ENCODE measurements at regions not wholly inside any gene's neighbourhood (a gene's known extent, or its start where the extent isn't known, plus 50 kb on each side); places are given as distances from the start of the nearest gene placed in this dataset.

- WGBS, 3 donors = 71 to 72% (median 71%) methylated on average over 5 of the region's 5 CpGs
- H3K4me3 ChIP-seq = no peak overlapping the region
- TF ChIP-seq, protein P1, sequence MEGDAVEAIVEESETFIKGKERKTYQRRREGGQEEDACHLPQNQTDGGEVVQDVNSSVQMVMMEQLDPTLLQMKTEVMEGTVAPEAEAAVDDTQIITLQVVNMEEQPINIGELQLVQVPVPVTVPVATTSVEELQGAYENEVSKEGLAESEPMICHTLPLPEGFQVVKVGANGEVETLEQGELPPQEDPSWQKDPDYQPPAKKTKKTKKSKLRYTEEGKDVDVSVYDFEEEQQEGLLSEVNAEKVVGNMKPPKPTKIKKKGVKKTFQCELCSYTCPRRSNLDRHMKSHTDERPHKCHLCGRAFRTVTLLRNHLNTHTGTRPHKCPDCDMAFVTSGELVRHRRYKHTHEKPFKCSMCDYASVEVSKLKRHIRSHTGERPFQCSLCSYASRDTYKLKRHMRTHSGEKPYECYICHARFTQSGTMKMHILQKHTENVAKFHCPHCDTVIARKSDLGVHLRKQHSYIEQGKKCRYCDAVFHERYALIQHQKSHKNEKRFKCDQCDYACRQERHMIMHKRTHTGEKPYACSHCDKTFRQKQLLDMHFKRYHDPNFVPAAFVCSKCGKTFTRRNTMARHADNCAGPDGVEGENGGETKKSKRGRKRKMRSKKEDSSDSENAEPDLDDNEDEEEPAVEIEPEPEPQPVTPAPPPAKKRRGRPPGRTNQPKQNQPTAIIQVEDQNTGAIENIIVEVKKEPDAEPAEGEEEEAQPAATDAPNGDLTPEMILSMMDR (IDR thresholded peaks at IDR 0.05) = no peak
- no peak overlapping the region for H3K27ac ChIP-seq
- intact Hi-C loops (cut with DNase I) = no loop called here
- no peaks in the 10 kb centered on the region for H3K36me3 ChIP-seq (ENCODE audit: insufficient read depth in 1 of 2, low read depth in 1 of 2)
- no peak for DNase-seq
- no peaks in the 10 kb centered on the region for H3K4me1 ChIP-seq
- ATAC-seq = no peak
- H3K27me3 ChIP-seq (ENCODE audit: insufficient read depth in 3 of 3, low read length in 2 of 3) = no peaks in the 10 kb centered on the region
- no peaks in the 10 kb centered on the region for H3K9me3 ChIP-seq
Measured at GRCh38 chr14:25574628-25575325, 524.8 kb upstream of the STXBP6 start.

GRCh38 chr14:25570483-25570882 lies 520.5 kb upstream of the STXBP6 start:
- H3K9me3 ChIP-seq = no peaks in the 10 kb centered on the region
- intact Hi-C loops (cut with DNase I) = no loop called here
- no peaks in the 10 kb centered on the region for H3K27me3 ChIP-seq (ENCODE audit: insufficient read depth in 3 of 3, low read length in 2 of 3)
- TF ChIP-seq, protein P1 (IDR thresholded peaks at IDR 0.05) = no peak
- no peak overlapping the region for H3K27ac ChIP-seq
- WGBS, 3 donors = 64 to 78% (median 69%) methylated on average over 4 of the region's 4 CpGs
- H3K4me1 ChIP-seq = no peaks in the 10 kb centered on the region
- no peak for ATAC-seq
- no peaks in the 10 kb centered on the region for H3K36me3 ChIP-seq (ENCODE audit: insufficient read depth in 1 of 2, low read depth in 1 of 2)
- no peak overlapping the region for H3K4me3 ChIP-seq
- no peak for DNase-seq

DNA sequence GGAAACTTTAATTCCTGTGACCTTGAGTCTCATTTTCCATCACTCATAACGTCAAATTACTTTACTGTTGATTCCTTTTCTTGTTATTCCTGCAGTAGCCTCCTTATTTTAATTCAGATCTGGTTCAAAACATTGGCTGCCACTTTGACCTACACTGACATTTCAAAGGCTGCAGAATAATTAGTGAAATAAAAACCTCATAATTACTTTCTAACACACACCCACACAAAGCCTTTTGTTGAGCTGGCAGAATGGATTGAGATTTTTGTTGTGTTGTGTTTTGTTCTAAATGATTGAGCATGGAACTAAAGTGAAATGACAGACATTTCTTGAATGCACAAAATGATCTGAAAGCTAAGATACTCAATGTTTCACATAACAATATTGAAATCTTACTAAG lies 507.5 kb upstream of the STXBP6 start:
- Histone ChIP-seq H3K27ac (no peak overlapping the region), H3K27me3 (ENCODE audit: insufficient read depth in 3 of 3, low read length in 2 of 3) (no peaks in the 10 kb centered on the region), H3K36me3 (ENCODE audit: insufficient read depth in 1 of 2, low read depth in 1 of 2) (no peaks in the 10 kb centered on the region), H3K9me3 (no peaks in the 10 kb centered on the region), H3K4me1 (no peaks in the 10 kb centered on the region), H3K4me3 (no peak overlapping the region)
- ATAC-seq (no peak), DNase-seq (no peak)
- intact Hi-C loops (cut with DNase I) = no loop called here
- TF ChIP-seq, protein P1 (IDR thresholded peaks at IDR 0.05) = no peak
- 14 to 16% (median 14%) methylated on average over 1 of the region's 1 CpG for WGBS, 3 donors

GRCh38 chr14:25552826-25553225 lies 502.9 kb upstream of the STXBP6 start:
- 44 to 48% (median 48%) methylated on average over 2 of the region's 2 CpGs for WGBS, 3 donors
- H3K27me3 ChIP-seq (ENCODE audit: insufficient read depth in 3 of 3, low read length in 2 of 3) = no peaks in the 10 kb centered on the region
- no peak for ATAC-seq
- H3K4me1 ChIP-seq = no peaks in the 10 kb centered on the region
- intact Hi-C loops (cut with DNase I) = no loop called here
- no peak for DNase-seq
- no peak overlapping the region for H3K27ac ChIP-seq
- TF ChIP-seq, protein P1 (IDR thresholded peaks at IDR 0.05) = no peak
- H3K4me3 ChIP-seq = no peak overlapping the region
- no peaks in the 10 kb centered on the region for H3K36me3 ChIP-seq (ENCODE audit: insufficient read depth in 1 of 2, low read depth in 1 of 2)
- H3K9me3 ChIP-seq = no peaks in the 10 kb centered on the region

- H3K36me3 ChIP-seq (ENCODE audit: insufficient read depth in 1 of 2, low read depth in 1 of 2) = no peaks in the 10 kb centered on the region
- no peak overlapping the region for H3K4me3 ChIP-seq
- H3K4me1 ChIP-seq = no peaks in the 10 kb centered on the region
- no peaks in the 10 kb centered on the region for H3K9me3 ChIP-seq
- H3K27ac ChIP-seq = no peak overlapping the region
- TF ChIP-seq, protein P1 (IDR thresholded peaks at IDR 0.05) = no peak
- WGBS, 3 donors = 42 to 50% (median 46%) methylated on average over 3 of the region's 3 CpGs
- ATAC-seq (no peak), DNase-seq (no peak)
- intact Hi-C loops (cut with DNase I) = no loop called here
- H3K27me3 ChIP-seq (ENCODE audit: insufficient read depth in 3 of 3, low read length in 2 of 3) = no peaks in the 10 kb centered on the region
Measured at GRCh38 chr14:25551674-25552073, 501.7 kb upstream of the STXBP6 start.
